Common myeloid progenitor, CD34-positive (primary cell): ENCODE measurements at regions not wholly inside any gene's neighbourhood (a gene's known extent, or its start where the extent isn't known, plus 50 kb on each side); places are given as distances from the start of the nearest gene placed in this dataset.
"Not testable (repeated sequence)": the region's sequence is repeated elsewhere in the genome, so short reads cannot be mapped to it uniquely, and the experiment has no call there.

ENCODE experiments used
- CTCF ChIA-PET: fragments of 350-600 bp; sonication (Branson Sonifier 250); formaldehyde crosslinking; loops from one replicate; lab custom pipeline; 2021; ENCODE audit warnings: antibody characterized with exemption; lab: Charles Lee
- POLR2A ChIA-PET: fragments of 350-600 bp; sonication (Branson Sonifier 250); formaldehyde crosslinking; loops from one replicate; lab custom pipeline; 2021; ENCODE audit warnings: antibody characterized with exemption; lab: Charles Lee
- DNase-seq, 3 donors: peaks; one replicate each; pipeline versions ENCODE4 v3.0.0 to v3.0.0-alpha.2; 2013
- H3K27ac ChIP-seq, 2 experiments: 1 replicate in 1 of 2; 2 replicates in 1 of 2; pipeline ENCODE4 v1.7.0; 2013; ENCODE audit warnings: inconsistent platforms in 2 of 2, low read length in 2 of 2, mild to moderate bottlenecking in 2 of 2, low read depth in 1 of 2, moderate library complexity in 1 of 2; ENCODE audit not compliant: severe bottlenecking in 2 of 2, insufficient read depth in 1 of 2, poor library complexity in 1 of 2
- H3K27me3 ChIP-seq, 5 experiments: replicated peaks in 2 of 5; 1 replicate in 3 of 5; 2 replicates in 2 of 5; pipeline versions ENCODE4 v1.6.1 to v1.7.0; 2013; ENCODE audit warnings: low read length in 4 of 5, mild to moderate bottlenecking in 2 of 5, moderate library complexity in 2 of 5, inconsistent platforms in 1 of 5; ENCODE audit not compliant: insufficient read depth in 5 of 5, control insufficient read depth in 4 of 5
- H3K36me3 ChIP-seq, 4 experiments: 1 replicate in 2 of 4; 2 replicates in 2 of 4; pipeline versions ENCODE4 v1.6.1 to v1.7.0; 2013; ENCODE audit warnings: low read length in 3 of 4, control low read depth in 1 of 4, mild to moderate bottlenecking in 1 of 4; ENCODE audit not compliant: control insufficient read depth in 4 of 4, insufficient read depth in 4 of 4
- H3K4me1 ChIP-seq, 4 experiments: 1 replicate in 3 of 4; 2 replicates in 1 of 4; pipeline versions ENCODE4 v1.6.1 to v1.7.1; 2013; ENCODE audit warnings: low read length in 3 of 4, mild to moderate bottlenecking in 3 of 4, control low read depth in 1 of 4, inconsistent platforms in 1 of 4, moderate library complexity in 1 of 4; ENCODE audit not compliant: control insufficient read depth in 4 of 4, insufficient read depth in 4 of 4; ENCODE audit errors: control extremely low read depth in 1 of 4
- H3K4me3 ChIP-seq, 7 experiments: 1 replicate in 4 of 7; 2 replicates in 3 of 7; pipeline versions ENCODE4 v1.5.1 to v1.7.0; 2013; ENCODE audit warnings: mild to moderate bottlenecking in 7 of 7, low read length in 6 of 7, moderate library complexity in 6 of 7, inconsistent platforms in 2 of 7, low read depth in 2 of 7, control low read depth in 1 of 7; ENCODE audit not compliant: insufficient read depth in 4 of 7, control insufficient read depth in 1 of 7; ENCODE audit errors: extremely low read depth in 1 of 7
- H3K9me3 ChIP-seq, 5 experiments: 1 replicate in 4 of 5; 2 replicates in 1 of 5; pipeline versions ENCODE4 v1.6.1 to v1.7.1; 2013; ENCODE audit warnings: low read length in 4 of 5, mild to moderate bottlenecking in 2 of 5, inconsistent platforms in 1 of 5, low read depth in 1 of 5, moderate library complexity in 1 of 5; ENCODE audit not compliant: control insufficient read depth in 4 of 5, insufficient read depth in 2 of 5; ENCODE audit errors: control extremely low read depth in 1 of 5
- WGBS: methylation state at CpG from one replicate; pipeline ENCODE4 v1.1.5; 2013; ENCODE audit not compliant: insufficient coverage; 5-methylcytosine and 5-hydroxymethylcytosine counted together

GRCh38 chr9:103226647-103227013 lies 231.5 kb downstream of the CYLC2 start:
- no peaks in the 10 kb centered on the region for H3K27me3 ChIP-seq
- WGBS, result no CpG with 5 or more reads among the region's 1 CpG

GRCh38 chr9:103237571-103238109 lies 242.5 kb downstream of the CYLC2 start:
- POLR2A ChIA-PET, DNase-seq, H3K36me3 ChIP-seq, H3K4me3 ChIP-seq, H3K9me3 ChIP-seq, CTCF ChIA-PET, H3K27me3 ChIP-seq, H3K4me1 ChIP-seq, H3K27ac ChIP-seq: not testable (repeated sequence)
- WGBS, result 94% methylated on average over 18 of the region's 24 CpGs

More at GRCh38 chr9:103226647-103227013, 231.5 kb downstream of the CYLC2 start:
- Histone ChIP-seq H3K4me3 (no peak overlapping the region), H3K4me1 (no peaks in the 10 kb centered on the region), H3K27ac (no peak overlapping the region), H3K36me3 (no peaks in the 10 kb centered on the region), H3K9me3 (no peaks in the 10 kb centered on the region)
- no peak for DNase-seq
- ChIA-PET CTCF (no interaction called here), POLR2A (no interaction called here)

DNA sequence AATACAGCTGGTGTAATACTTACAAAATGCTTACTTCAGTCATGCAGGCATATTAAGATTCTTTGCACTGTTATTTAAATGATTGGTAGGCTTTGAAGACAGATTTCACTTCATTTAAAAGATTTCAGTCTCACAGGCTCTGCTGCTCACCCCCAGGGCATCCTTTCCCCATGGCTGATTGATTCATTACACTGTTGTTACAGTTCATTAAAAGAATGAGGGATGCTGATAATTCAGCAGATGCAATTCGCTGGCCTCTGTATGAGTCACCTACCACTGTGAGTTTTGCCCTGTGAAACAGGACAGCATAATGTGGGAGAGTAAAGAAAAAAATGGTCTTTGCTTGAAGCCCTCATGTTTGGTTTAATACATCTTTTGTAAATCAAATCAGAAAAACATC lies 246.9 kb downstream of the CYLC2 start:
- no peak overlapping the region for H3K4me3 ChIP-seq
- H3K4me1 ChIP-seq, result no peaks in the 10 kb centered on the region
- no peaks in the 10 kb centered on the region for H3K27me3 ChIP-seq
- no peak overlapping the region for H3K27ac ChIP-seq
- DNase-seq, result no peak
- H3K36me3 ChIP-seq, result no peaks in the 10 kb centered on the region
- ChIA-PET POLR2A (no interaction called here), CTCF (no interaction called here)
- WGBS, result no CpG with 5 or more reads among the region's 1 CpG
- no peaks in the 10 kb centered on the region for H3K9me3 ChIP-seq

DNA sequence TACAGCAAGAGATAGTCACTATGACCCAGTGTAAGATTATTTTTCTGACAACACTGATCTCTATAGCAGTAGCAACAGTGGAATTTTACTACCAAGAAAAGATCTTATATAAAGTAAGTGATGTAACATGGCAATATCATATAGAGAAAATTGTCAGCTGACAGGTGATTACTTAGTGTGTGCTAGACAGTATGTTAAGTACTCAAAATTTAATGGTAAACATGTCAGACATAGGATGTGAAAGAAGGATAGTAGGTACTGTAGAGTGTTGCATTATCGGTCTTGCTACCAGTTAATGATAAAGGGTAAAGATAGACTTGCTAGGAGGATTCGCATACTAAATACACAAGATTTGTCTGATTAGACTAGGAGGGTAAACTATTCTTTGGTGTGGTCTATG lies 247.4 kb downstream of the CYLC2 start:
- POLR2A ChIA-PET, result no interaction called here
- CTCF ChIA-PET, result no interaction called here
- Histone ChIP-seq H3K27me3 (no peaks in the 10 kb centered on the region), H3K36me3 (no peaks in the 10 kb centered on the region), H3K27ac (no peak overlapping the region), H3K4me3 (no peak overlapping the region), H3K4me1 (no peaks in the 10 kb centered on the region), H3K9me3 (no peaks in the 10 kb centered on the region)
- 100% methylated on average over 2 of the region's 2 CpGs for WGBS
- no peak for DNase-seq

DNA sequence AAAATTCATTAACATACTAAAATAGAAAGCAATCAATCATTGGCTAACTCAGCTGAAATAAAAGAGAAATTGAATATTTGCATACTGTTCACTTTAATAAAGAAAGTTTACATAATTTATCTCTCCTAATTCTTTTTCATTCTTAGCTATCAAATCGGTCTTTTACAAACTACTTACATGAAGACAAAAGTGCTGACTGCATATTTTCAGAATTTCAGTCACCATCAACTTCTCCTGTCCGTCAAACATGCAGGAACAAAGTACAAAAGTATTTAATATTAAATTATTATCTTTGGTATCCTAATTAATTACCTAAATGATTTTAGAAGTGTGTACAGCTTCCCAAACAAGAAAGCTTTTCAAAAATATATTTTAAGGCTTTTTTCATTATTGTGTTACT lies 248.4 kb downstream of the CYLC2 start:
- CTCF ChIA-PET, result interaction anchor here (0.6 kb wide), 2 partner anchors 19 to 52 kb away, joined by 3 read pairs; no protein-coding TSS in a partner anchor
- no peak for DNase-seq
- Histone ChIP-seq H3K27ac (no peak overlapping the region), H3K27me3 (no peaks in the 10 kb centered on the region), H3K4me1 (no peaks in the 10 kb centered on the region), H3K4me3 (no peak overlapping the region), H3K36me3 (no peaks in the 10 kb centered on the region), H3K9me3 (no peaks in the 10 kb centered on the region)
- WGBS, result no CpG with 5 or more reads among the region's 2 CpGs
- POLR2A ChIA-PET, result no interaction called here

DNA sequence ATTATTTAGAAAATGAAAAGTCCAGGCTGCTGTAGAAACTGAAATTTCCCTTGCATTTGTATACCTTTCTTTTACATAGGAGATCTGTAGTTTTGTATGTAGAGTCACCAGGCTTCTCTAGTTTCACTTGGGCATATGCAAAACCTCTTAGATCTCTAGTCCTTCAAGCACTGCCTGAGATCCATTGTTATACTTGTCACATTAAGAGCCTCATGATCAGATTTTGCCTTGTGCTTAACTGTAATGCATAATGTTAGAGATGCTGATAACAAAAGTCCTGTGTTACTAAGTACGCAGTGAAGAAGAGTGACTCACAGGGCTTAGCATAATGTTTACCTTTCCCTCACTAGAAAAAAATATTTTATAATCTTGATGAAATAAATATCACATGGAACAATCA lies 250.2 kb downstream of the CYLC2 start:
- ChIA-PET POLR2A (no interaction called here), CTCF (no interaction called here)
- Histone ChIP-seq H3K4me3 (no peak overlapping the region), H3K4me1 (no peaks in the 10 kb centered on the region), H3K9me3 (no peaks in the 10 kb centered on the region), H3K27ac (no peak overlapping the region), H3K27me3 (no peaks in the 10 kb centered on the region), H3K36me3 (no peaks in the 10 kb centered on the region)
- no CpG with 5 or more reads among the region's 1 CpG for WGBS
- no peak for DNase-seq

DNA sequence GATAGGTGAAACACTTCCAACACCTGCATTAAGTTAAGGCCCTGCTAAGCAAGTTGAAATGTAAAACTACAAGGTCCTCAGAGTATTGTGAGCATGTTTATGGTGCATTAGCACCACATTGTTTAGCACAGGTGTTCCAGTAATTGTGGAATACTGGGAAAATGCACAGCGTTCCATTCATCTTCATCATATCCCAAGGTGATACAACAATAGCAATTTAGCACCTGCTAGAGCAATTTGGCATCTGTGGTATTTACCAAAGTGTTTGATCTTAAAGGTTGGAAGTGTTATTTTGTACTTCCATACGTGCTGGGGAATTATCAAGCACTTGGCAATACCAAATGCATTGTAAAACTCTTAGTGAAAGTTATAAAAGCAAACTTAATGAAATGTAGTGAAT lies 266.8 kb downstream of the CYLC2 start:
- no peak overlapping the region for H3K4me3 ChIP-seq
- H3K27ac ChIP-seq, result no peak overlapping the region
- POLR2A ChIA-PET, result no interaction called here
- no peaks in the 10 kb centered on the region for H3K9me3 ChIP-seq
- no peaks in the 10 kb centered on the region for H3K27me3 ChIP-seq
- CTCF ChIA-PET, result no interaction called here
- H3K4me1 ChIP-seq, result no peaks in the 10 kb centered on the region
- no peak for DNase-seq
- H3K36me3 ChIP-seq, result no peaks in the 10 kb centered on the region
- no CpG with 5 or more reads among the region's 2 CpGs for WGBS
